OCI-LY3 (cell line): ENCODE measurements at regions not wholly inside any gene's neighbourhood (a gene's known extent, or its start where the extent isn't known, plus 50 kb on each side); places are given as distances from the start of the nearest gene placed in this dataset.

Source experiments
- EZH2phosphoT487 ChIP-seq: fragments of 200-600 bp; shearing (Covaris generic); IDR thresholded peaks from 2 replicates; pipeline ENCODE4 v1.6.1; 2018; ENCODE audit warnings: antibody characterized with exemption, mixed run types, low read depth
- TF ChIP-seq, protein P1 (sequence below): fragments of 200-600, 300-600 bp; sonication (generic); IDR thresholded peaks from 2 replicates; pipeline ENCODE4 v1.5.1; 2014; ENCODE audit warnings: antibody characterized with exemption, low read length, low read depth

DNA sequence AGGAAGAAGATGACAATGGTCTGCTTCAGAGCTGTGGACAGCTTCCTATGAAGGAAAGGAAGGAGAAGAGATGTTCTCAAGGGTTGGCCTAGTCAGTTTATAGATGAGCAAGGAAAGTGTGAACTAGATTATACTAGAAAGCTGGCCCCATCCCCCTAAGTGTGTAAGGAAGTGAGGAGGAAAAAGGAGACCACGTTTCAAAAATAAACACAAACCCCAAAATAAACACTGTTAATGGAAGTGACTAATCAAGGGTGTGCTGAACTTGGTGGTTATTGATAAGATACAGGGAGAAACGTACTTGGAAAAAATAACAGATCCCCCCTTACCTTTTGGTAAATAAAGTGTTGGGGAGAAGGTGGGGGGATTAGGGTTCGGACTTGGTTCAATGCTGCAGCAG, 267.1 kb downstream of the SOX9 start:
- TF ChIP-seq, protein P1, sequence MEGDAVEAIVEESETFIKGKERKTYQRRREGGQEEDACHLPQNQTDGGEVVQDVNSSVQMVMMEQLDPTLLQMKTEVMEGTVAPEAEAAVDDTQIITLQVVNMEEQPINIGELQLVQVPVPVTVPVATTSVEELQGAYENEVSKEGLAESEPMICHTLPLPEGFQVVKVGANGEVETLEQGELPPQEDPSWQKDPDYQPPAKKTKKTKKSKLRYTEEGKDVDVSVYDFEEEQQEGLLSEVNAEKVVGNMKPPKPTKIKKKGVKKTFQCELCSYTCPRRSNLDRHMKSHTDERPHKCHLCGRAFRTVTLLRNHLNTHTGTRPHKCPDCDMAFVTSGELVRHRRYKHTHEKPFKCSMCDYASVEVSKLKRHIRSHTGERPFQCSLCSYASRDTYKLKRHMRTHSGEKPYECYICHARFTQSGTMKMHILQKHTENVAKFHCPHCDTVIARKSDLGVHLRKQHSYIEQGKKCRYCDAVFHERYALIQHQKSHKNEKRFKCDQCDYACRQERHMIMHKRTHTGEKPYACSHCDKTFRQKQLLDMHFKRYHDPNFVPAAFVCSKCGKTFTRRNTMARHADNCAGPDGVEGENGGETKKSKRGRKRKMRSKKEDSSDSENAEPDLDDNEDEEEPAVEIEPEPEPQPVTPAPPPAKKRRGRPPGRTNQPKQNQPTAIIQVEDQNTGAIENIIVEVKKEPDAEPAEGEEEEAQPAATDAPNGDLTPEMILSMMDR, result no peak
- no peak for TF ChIP-seq EZH2phosphoT487
